H9 (cell line): ENCODE measurements at regions not wholly inside any gene's neighbourhood (a gene's known extent, or its start where the extent isn't known, plus 50 kb on each side); places are given as distances from the start of the nearest gene placed in this dataset.

ENCODE experiments used
- DNase-seq: peaks from one replicate; pipeline ENCODE4 v3.0.0-alpha.2; 2017
- H2AFZ ChIP-seq: one replicate; pipeline ENCODE4 v1.6.1; 2013; ENCODE audit warnings: mild to moderate bottlenecking, low read length, control low read depth, moderate library complexity
- H2AK5ac ChIP-seq: 2 replicates; pipeline ENCODE4 v1.6.1; 2013; ENCODE audit warnings: low read length, control low read depth, mixed read lengths; ENCODE audit not compliant: insufficient read length
- H2BK120ac ChIP-seq: one replicate; pipeline ENCODE4 v1.6.1; 2013; ENCODE audit warnings: low read depth, mild to moderate bottlenecking, low read length, control low read depth, inconsistent platforms; ENCODE audit not compliant: poor library complexity, severe bottlenecking
- H2BK12ac ChIP-seq: 2 replicates; pipeline ENCODE4 v1.6.1; 2013; ENCODE audit warnings: low read length, control low read depth, mixed read lengths, low read depth; ENCODE audit not compliant: insufficient read length
- H2BK15ac ChIP-seq: 2 replicates; pipeline ENCODE4 v1.6.1; 2013; ENCODE audit warnings: low read depth, low read length, control low read depth
- H2BK20ac ChIP-seq: one replicate; pipeline ENCODE4 v1.6.1; 2013; ENCODE audit warnings: low read depth, mild to moderate bottlenecking, low read length, control low read depth, inconsistent platforms; ENCODE audit not compliant: poor library complexity, severe bottlenecking
- H2BK5ac ChIP-seq: 2 replicates; pipeline ENCODE4 v1.6.1; 2013; ENCODE audit warnings: low read length, control low read depth, mixed read lengths; ENCODE audit not compliant: insufficient read length
- H3K14ac ChIP-seq: 2 replicates; pipeline ENCODE4 v1.6.1; 2013; ENCODE audit warnings: low read length, control low read depth; ENCODE audit not compliant: insufficient read depth
- H3K18ac ChIP-seq: 2 replicates; pipeline ENCODE4 v1.6.1; 2013; ENCODE audit warnings: low read depth, mild to moderate bottlenecking, mixed read lengths, low read length, control low read depth; ENCODE audit not compliant: insufficient read length
- H3K23ac ChIP-seq: 2 replicates; pipeline ENCODE4 v1.6.1; 2013; ENCODE audit warnings: low read length, control low read depth, mixed read lengths, low read depth; ENCODE audit not compliant: insufficient read length
- H3K23me2 ChIP-seq: 2 replicates; pipeline ENCODE4 v1.6.1; 2013; ENCODE audit warnings: low read depth, mild to moderate bottlenecking, mixed read lengths, low read length, control low read depth; ENCODE audit not compliant: insufficient read length, poor library complexity, severe bottlenecking
- H3K27ac ChIP-seq: 2 replicates; pipeline ENCODE4 v1.5.1; 2013; ENCODE audit warnings: low read length, control low read depth, mixed read lengths, low read depth; ENCODE audit not compliant: insufficient read length
- H3K27me3 ChIP-seq: 2 replicates; pipeline ENCODE4 v1.6.1; 2013; ENCODE audit warnings: low read length, control low read depth, inconsistent platforms; ENCODE audit not compliant: insufficient read depth
- H3K4ac ChIP-seq: 2 replicates; pipeline ENCODE4 v1.6.1; 2013; ENCODE audit warnings: low read depth, mild to moderate bottlenecking, control low read depth, inconsistent platforms, low read length, moderate library complexity
- H3K4me1 ChIP-seq: 2 replicates; pipeline ENCODE4 v1.6.1; 2013; ENCODE audit warnings: low read length, control low read depth, inconsistent platforms; ENCODE audit not compliant: insufficient read depth
- H3K4me2 ChIP-seq: 2 replicates; pipeline ENCODE4 v1.6.1; 2013; ENCODE audit warnings: low read length, control low read depth, mixed read lengths; ENCODE audit not compliant: insufficient read length, insufficient read depth
- H3K56ac ChIP-seq: 2 replicates; pipeline ENCODE4 v1.6.1; 2013; ENCODE audit warnings: low read depth, mild to moderate bottlenecking, mixed read lengths, low read length, control low read depth; ENCODE audit not compliant: insufficient read length
- H3K79me1 ChIP-seq: 2 replicates; pipeline ENCODE4 v1.6.1; 2013; ENCODE audit warnings: low read depth, mild to moderate bottlenecking, moderate library complexity, low read length, control low read depth, inconsistent platforms; ENCODE audit not compliant: insufficient read depth, poor library complexity, severe bottlenecking
- H3K79me2 ChIP-seq: 2 replicates; pipeline ENCODE4 v1.6.1; 2013; ENCODE audit warnings: low read length, control low read depth, inconsistent platforms; ENCODE audit not compliant: insufficient read depth
- H3K9ac ChIP-seq: 2 replicates; pipeline ENCODE4 v1.6.1; 2013; ENCODE audit warnings: low read length, control low read depth, mixed read lengths; ENCODE audit not compliant: insufficient read length; ENCODE audit errors: extremely low read depth
- H3K9me3 ChIP-seq: one replicate; pipeline ENCODE4 v1.6.1; 2013; ENCODE audit warnings: low read depth, low read length, inconsistent platforms; ENCODE audit not compliant: control insufficient read depth
- H3T11ph ChIP-seq: one replicate; pipeline ENCODE4 v1.6.1; 2013; ENCODE audit warnings: mild to moderate bottlenecking, low read length, control low read depth, inconsistent platforms
- H4K20me1 ChIP-seq: one replicate; pipeline ENCODE4 v1.6.1; 2013; ENCODE audit not compliant: control insufficient read depth, insufficient read length, insufficient read depth
- H4K5ac ChIP-seq: 2 replicates; pipeline ENCODE4 v1.6.1; 2013; ENCODE audit warnings: low read depth, mild to moderate bottlenecking, mixed read lengths, low read length, control low read depth; ENCODE audit not compliant: insufficient read length
- H4K8ac ChIP-seq: replicated peaks from 2 replicates; pipeline ENCODE4 v1.6.1; 2013; ENCODE audit warnings: low read length, control low read depth, mixed read lengths, low read depth; ENCODE audit not compliant: insufficient read length
- H4K91ac ChIP-seq: 2 replicates; pipeline ENCODE4 v1.6.1; 2013; ENCODE audit warnings: low read depth, mild to moderate bottlenecking, moderate library complexity, mixed read lengths, low read length, control low read depth; ENCODE audit not compliant: insufficient read length
- H3K27ac Mint-ChIP-seq, 3 experiments: 2 replicates in 2 of 3; 3 replicates in 1 of 3; pipeline ENCODE4 v1.8.0; 2020 to 2021; ENCODE audit warnings: mixed read lengths in 3 of 3, mild to moderate bottlenecking in 1 of 3, moderate library complexity in 1 of 3
- H3K27me3 Mint-ChIP-seq: 2 replicates; pipeline ENCODE4 v1.8.0; 2021; ENCODE audit warnings: low read depth, mild to moderate bottlenecking, moderate library complexity, mixed read lengths
- H3K36me3 Mint-ChIP-seq, 3 experiments: 2 replicates in 2 of 3; 3 replicates in 1 of 3; pipeline ENCODE4 v1.8.0; 2020 to 2021; ENCODE audit warnings: low read depth in 3 of 3, mixed read lengths in 3 of 3; ENCODE audit not compliant: insufficient read depth in 1 of 3
- H3K4me1 Mint-ChIP-seq, 2 experiments: 2 replicates each; pipeline ENCODE4 v1.8.0; 2020; ENCODE audit warnings: mixed read lengths in 2 of 2
- H3K4me3 Mint-ChIP-seq, 2 experiments: 2 replicates in 1 of 2; 3 replicates in 1 of 2; pipeline ENCODE4 v1.8.0; 2020 to 2021; ENCODE audit warnings: mild to moderate bottlenecking in 2 of 2, mixed read lengths in 2 of 2, moderate library complexity in 1 of 2
- H3K9me3 Mint-ChIP-seq, 2 experiments: 2 replicates in 1 of 2; 3 replicates in 1 of 2; pipeline ENCODE4 v1.8.0; 2020; ENCODE audit warnings: mild to moderate bottlenecking in 2 of 2, mixed read lengths in 2 of 2, moderate library complexity in 1 of 2
- WGBS: extraction: QIAGEN DNeasy Blood & Tissue Kit; methylation state at CpG from one replicate; pipeline ENCODE4 v1.1.7; 2013; ENCODE audit warnings: missing lambda C conversion rate, low lambda C conversion rate, mixed read lengths; ENCODE audit not compliant: insufficient read length; ENCODE audit errors: extremely low coverage; 5-methylcytosine and 5-hydroxymethylcytosine counted together
- TF ChIP-seq, protein P1 (sequence below): fragments of 200-600 bp; sonication (generic); conservative IDR thresholded peaks from 3 replicates; pipeline ENCODE4 v1.8.0; 2021; ENCODE audit warnings: antibody characterized with exemption, mild to moderate bottlenecking

- H3K4me1 Mint-ChIP-seq, result peaks cover 6 to 7% of the 10 kb centered on the region in 2 experiments; a peak in 3 of 4 replicates
- no peaks in the 10 kb centered on the region for H3K9me3 ChIP-seq
- no peaks in the 10 kb centered on the region for H3K36me3 Mint-ChIP-seq
- DNase-seq, result no peak
- no peak overlapping the region for H2BK5ac ChIP-seq
- no peak overlapping the region for H3K23ac ChIP-seq
- no peak overlapping the region for H3K18ac ChIP-seq
- H3K79me1 ChIP-seq, result no peaks in the 10 kb centered on the region
- H2AK5ac ChIP-seq, result no peak overlapping the region
- H3K27ac ChIP-seq, result no peak overlapping the region
- no peak overlapping the region for H3K4me3 Mint-ChIP-seq
- H4K5ac ChIP-seq, result no peak overlapping the region
- H2BK120ac ChIP-seq, result no peak overlapping the region
- no peak overlapping the region for H4K91ac ChIP-seq
- H3K23me2 ChIP-seq, result no peaks in the 10 kb centered on the region
- H2BK12ac ChIP-seq, result no peak overlapping the region
- H3K14ac ChIP-seq, result no peak overlapping the region
- H3K56ac ChIP-seq, result no peak overlapping the region
- WGBS, result no CpG with 5 or more reads among the region's 3 CpGs
- TF ChIP-seq, protein P1, sequence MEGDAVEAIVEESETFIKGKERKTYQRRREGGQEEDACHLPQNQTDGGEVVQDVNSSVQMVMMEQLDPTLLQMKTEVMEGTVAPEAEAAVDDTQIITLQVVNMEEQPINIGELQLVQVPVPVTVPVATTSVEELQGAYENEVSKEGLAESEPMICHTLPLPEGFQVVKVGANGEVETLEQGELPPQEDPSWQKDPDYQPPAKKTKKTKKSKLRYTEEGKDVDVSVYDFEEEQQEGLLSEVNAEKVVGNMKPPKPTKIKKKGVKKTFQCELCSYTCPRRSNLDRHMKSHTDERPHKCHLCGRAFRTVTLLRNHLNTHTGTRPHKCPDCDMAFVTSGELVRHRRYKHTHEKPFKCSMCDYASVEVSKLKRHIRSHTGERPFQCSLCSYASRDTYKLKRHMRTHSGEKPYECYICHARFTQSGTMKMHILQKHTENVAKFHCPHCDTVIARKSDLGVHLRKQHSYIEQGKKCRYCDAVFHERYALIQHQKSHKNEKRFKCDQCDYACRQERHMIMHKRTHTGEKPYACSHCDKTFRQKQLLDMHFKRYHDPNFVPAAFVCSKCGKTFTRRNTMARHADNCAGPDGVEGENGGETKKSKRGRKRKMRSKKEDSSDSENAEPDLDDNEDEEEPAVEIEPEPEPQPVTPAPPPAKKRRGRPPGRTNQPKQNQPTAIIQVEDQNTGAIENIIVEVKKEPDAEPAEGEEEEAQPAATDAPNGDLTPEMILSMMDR, result no peak
- H3K27ac Mint-ChIP-seq, result no peak overlapping the region
- no peaks in the 10 kb centered on the region for H4K20me1 ChIP-seq
- H2AFZ ChIP-seq, result no peak overlapping the region
- H3T11ph ChIP-seq, result no peak overlapping the region
- no peaks in the 10 kb centered on the region for H3K79me2 ChIP-seq
- no peaks in the 10 kb centered on the region for H3K27me3 ChIP-seq
- H3K4me2 ChIP-seq, result no peak overlapping the region
- H4K8ac ChIP-seq, result no peak overlapping the region
- H3K9me3 Mint-ChIP-seq, result no peaks in the 10 kb centered on the region; a peak in 1 of 5 replicates
- no peaks in the 10 kb centered on the region for H3K27me3 Mint-ChIP-seq
- no peak overlapping the region for H3K4ac ChIP-seq
- H3K4me1 ChIP-seq, result no peaks in the 10 kb centered on the region
- no peak overlapping the region for H2BK20ac ChIP-seq
- H3K9ac ChIP-seq, result no peak overlapping the region
- H2BK15ac ChIP-seq, result no peak overlapping the region
These were observed 535.3 kb upstream of the SOX9 start for GRCh38 chr17:71585540-71585939.
